Activated B cell treated with CpG ODN at 0.5 μM for 24 hours (primary cell): ENCODE measurements at regions not wholly inside any gene's neighbourhood (a gene's known extent, or its start where the extent isn't known, plus 50 kb on each side); places are given as distances from the start of the nearest gene placed in this dataset.
A peak's percentile ranks its signal among the peaks of the same experiment; 100 is the strongest.

Source experiments
- ATAC-seq: fragments of 200-7000 bp; cut with Tn5 transposase; one replicate; pipeline ENCODE4 v1.10.0; 2021; ENCODE audit warnings: low read depth, mild to moderate bottlenecking, moderate library complexity
- CTCF ChIA-PET: fragments of 350-600 bp; sonication (Branson Sonifier 250); formaldehyde crosslinking; loops from one replicate; lab custom pipeline; 2021; ENCODE audit warnings: antibody characterized with exemption; lab: Charles Lee
- POLR2A ChIA-PET: fragments of 350-600 bp; sonication (Branson Sonifier 250); formaldehyde crosslinking; loops from one replicate; lab custom pipeline; 2021; ENCODE audit warnings: antibody characterized with exemption; lab: Charles Lee
- DNase-seq: peaks from one replicate; pipeline ENCODE4 v3.0.0; 2022
- H3K27ac Mint-ChIP-seq: one replicate; pipeline ENCODE4 v1.8.0; 2020; ENCODE audit warnings: mixed read lengths
- H3K27me3 Mint-ChIP-seq: one replicate; pipeline ENCODE4 v1.8.0; 2021; ENCODE audit warnings: mixed read lengths
- H3K36me3 Mint-ChIP-seq: one replicate; pipeline ENCODE4 v1.8.0; 2021; ENCODE audit warnings: low read depth, mixed read lengths
- H3K4me1 Mint-ChIP-seq: one replicate; pipeline ENCODE4 v1.8.0; 2021; ENCODE audit warnings: mixed read lengths
- H3K4me3 Mint-ChIP-seq: one replicate; pipeline ENCODE4 v1.8.0; 2020; ENCODE audit warnings: mild to moderate bottlenecking, mixed read lengths
- H3K9me3 Mint-ChIP-seq: one replicate; pipeline ENCODE4 v1.8.0; 2020; ENCODE audit warnings: mixed read lengths
- CTCF ChIP-seq: fragments of 200-600 bp; IDR thresholded peaks from one replicate; pipeline ENCODE4 v1.8.0; 2022; ENCODE audit warnings: antibody characterized with exemption, mild to moderate bottlenecking
- intact Hi-C: fragments of 100-400 bp; cut with micrococcal nuclease; formaldehyde crosslinking; loops from one replicate; pipeline ENCODE4 v1.15.1; 2024

GRCh38 chr4:163747886-163748285 lies 253.4 kb downstream of the TMA16 start:
- intact Hi-C loops: loop anchor here (2.0 kb wide), 1 partner anchor 55 kb away; no protein-coding TSS in a partner anchor
- Mint-ChIP-seq H3K4me3 (no peak overlapping the region), H3K4me1 (peaks cover 4% of the 10 kb centered on the region), H3K9me3 (no peaks in the 10 kb centered on the region), H3K27me3 (no peaks in the 10 kb centered on the region), H3K36me3 (no peaks in the 10 kb centered on the region), H3K27ac (no peak overlapping the region)
- ChIA-PET POLR2A (interaction anchor here (0.7 kb wide), 1 partner anchor 159 kb away, joined by 10 read pairs; no protein-coding TSS in a partner anchor), CTCF (interaction anchor here (0.8 to 1.0 kb wide), 3 partner anchors 11 to 197 kb away, joined by 3 to 5 read pairs (median 4); no protein-coding TSS in a partner anchor)
- TF ChIP-seq CTCF: no peak
- DNase-seq (no peak), ATAC-seq (no peak)

- Mint-ChIP-seq H3K9me3 (no peaks in the 10 kb centered on the region), H3K4me3 (no peak overlapping the region), H3K27ac (no peak overlapping the region), H3K27me3 (no peaks in the 10 kb centered on the region), H3K36me3 (no peaks in the 10 kb centered on the region), H3K4me1 (peaks cover 4% of the 10 kb centered on the region)
- intact Hi-C loops: loop anchor here (2.0 kb wide), 1 partner anchor 56 kb away; no protein-coding TSS in a partner anchor
- TF ChIP-seq CTCF: no peak
- DNase-seq (no peak), ATAC-seq (no peak)
- ChIA-PET POLR2A (interaction anchor here (0.7 kb wide), 1 partner anchor 159 kb away, joined by 10 read pairs; no protein-coding TSS in a partner anchor), CTCF (interaction anchor here (1.0 kb wide), 1 partner anchor 193 kb away, joined by 5 read pairs; no protein-coding TSS in a partner anchor)
These were observed 254.0 kb downstream of the TMA16 start for GRCh38 chr4:163748449-163748848.

GRCh38 chr4:163755013-163755412 lies 260.5 kb downstream of the TMA16 start:
- Mint-ChIP-seq H3K27me3 (peaks cover 4% of the 10 kb centered on the region), H3K4me3 (peak overlapping the region; percentile 8), H3K36me3 (no peaks in the 10 kb centered on the region), H3K27ac (no peak overlapping the region), H3K4me1 (peaks cover 3% of the 10 kb centered on the region), H3K9me3 (no peaks in the 10 kb centered on the region)
- CTCF ChIA-PET: interaction anchor here (0.8 to 4.9 kb wide), 11 partner anchors 8 to 1230 kb away, joined by 3 to 167 read pairs (median 4); no protein-coding TSS in a partner anchor
- POLR2A ChIA-PET: interaction anchor here (1.0 kb wide), 2 partner anchors 199 to 205 kb away, joined by 3 to 4 read pairs; no protein-coding TSS in a partner anchor
- ATAC-seq (peak; percentile 56), DNase-seq (no peak)
- no peak for TF ChIP-seq CTCF
- intact Hi-C loops: loop anchor here (1.0 to 5.0 kb wide), 8 partner anchors 74 to 1258 kb away; partner anchors contain the start of gene NAF1

GRCh38 chr4:163757219-163757618 lies 262.7 kb downstream of the TMA16 start:
- intact Hi-C loops: loop anchor here (5.0 kb wide), 2 partner anchors 590 to 975 kb away; partner anchors contain the start of gene NAF1
- Mint-ChIP-seq H3K9me3 (no peaks in the 10 kb centered on the region), H3K36me3 (no peaks in the 10 kb centered on the region), H3K4me3 (no peak overlapping the region), H3K4me1 (peaks cover 3% of the 10 kb centered on the region), H3K27ac (no peak overlapping the region), H3K27me3 (peaks cover 4% of the 10 kb centered on the region)
- POLR2A ChIA-PET: no interaction called here
- no peak for TF ChIP-seq CTCF
- DNase-seq (no peak), ATAC-seq (no peak)
- CTCF ChIA-PET: interaction anchor here (2.9 to 3.0 kb wide), 2 partner anchors 203 to 208 kb away, joined by 22 to 26 read pairs; no protein-coding TSS in a partner anchor

GRCh38 chr4:163758032-163758431 lies 263.5 kb downstream of the TMA16 start:
- Mint-ChIP-seq H3K4me3 (no peak overlapping the region), H3K4me1 (peaks cover 3% of the 10 kb centered on the region), H3K9me3 (no peaks in the 10 kb centered on the region), H3K36me3 (no peaks in the 10 kb centered on the region), H3K27ac (no peak overlapping the region), H3K27me3 (peaks cover 4% of the 10 kb centered on the region)
- DNase-seq (no peak), ATAC-seq (no peak)
- TF ChIP-seq CTCF: no peak
- POLR2A ChIA-PET: no interaction called here
- intact Hi-C loops: loop anchor here (5.0 kb wide), 2 partner anchors 591 to 974 kb away; partner anchors contain the start of gene NAF1
- CTCF ChIA-PET: interaction anchor here (1.0 to 3.0 kb wide), 4 partner anchors 9 to 208 kb away, joined by 3 to 26 read pairs (median 13); no protein-coding TSS in a partner anchor
